Mesodermal cell (in vitro differentiated cells): ENCODE measurements at regions not wholly inside any gene's neighbourhood (a gene's known extent, or its start where the extent isn't known, plus 50 kb on each side); places are given as distances from the start of the nearest gene placed in this dataset.
"Not testable (repeated sequence)": the region's sequence is repeated elsewhere in the genome, so short reads cannot be mapped to it uniquely, and the experiment has no call there.

Source experiments
- H3K27ac ChIP-seq: 2 replicates; pipeline ENCODE4 v1.7.0; 2013; ENCODE audit warnings: mild to moderate bottlenecking, low read depth, low read length, moderate library complexity; ENCODE audit not compliant: severe bottlenecking
- H3K36me3 ChIP-seq: 2 replicates; pipeline ENCODE4 v1.7.1; 2013; ENCODE audit warnings: mild to moderate bottlenecking, low read length, moderate library complexity; ENCODE audit not compliant: control insufficient read depth, insufficient read depth
- H3K4me1 ChIP-seq: one replicate; pipeline ENCODE4 v1.7.1; 2013; ENCODE audit warnings: mild to moderate bottlenecking, low read length; ENCODE audit not compliant: insufficient read depth, control insufficient read depth, poor library complexity, severe bottlenecking
- H3K4me3 ChIP-seq: 2 replicates; pipeline ENCODE4 v1.7.0; 2013; ENCODE audit warnings: low read length, control low read depth, mild to moderate bottlenecking; ENCODE audit not compliant: insufficient read depth, poor library complexity, severe bottlenecking; ENCODE audit errors: extremely low read depth
- H3K9me3 ChIP-seq: 2 replicates; pipeline ENCODE4 v1.7.1; 2013; ENCODE audit warnings: mild to moderate bottlenecking, low read length, moderate library complexity; ENCODE audit not compliant: control insufficient read depth
- WGBS, 2 experiments: methylation state at CpG; one replicate each; pipeline ENCODE4 v1.1.5; 2013; ENCODE audit warnings: missing lambda C conversion rate in 2 of 2; ENCODE audit not compliant: insufficient coverage in 2 of 2; 5-methylcytosine and 5-hydroxymethylcytosine counted together

- peaks cover 11% of the 10 kb centered on the region for H3K9me3 ChIP-seq
- H3K4me3 ChIP-seq, H3K4me1 ChIP-seq, H3K36me3 ChIP-seq, H3K27ac ChIP-seq: not testable (repeated sequence)
- WGBS, 2 experiments, result 90 to 92% methylated on average over 26 to 44 of the region's 80 CpGs
Observed at GRCh38 chr22:10699301-10700097, 4828.5 kb upstream of the OR11H1 start.

- not testable (repeated sequence) for H3K4me1 ChIP-seq, H3K27ac ChIP-seq, H3K36me3 ChIP-seq, H3K4me3 ChIP-seq
- WGBS, 2 experiments, result no CpG with 5 or more reads among the region's 3 CpGs
- H3K9me3 ChIP-seq, result peaks cover 20% of the 10 kb centered on the region
Observed at GRCh38 chr22:10708175-10708574, 4819.8 kb upstream of the OR11H1 start.

GRCh38 chr22:10710923-10711322 lies 4817.1 kb upstream of the OR11H1 start:
- not testable (repeated sequence) for H3K4me3 ChIP-seq, H3K36me3 ChIP-seq

GRCh38 chr22:10722804-10723203 lies 4805.2 kb upstream of the OR11H1 start:
- H3K27ac ChIP-seq, result not testable (repeated sequence)
- H3K9me3 ChIP-seq, result peaks cover 71% of the 10 kb centered on the region

More at GRCh38 chr22:10710923-10711322, 4817.1 kb upstream of the OR11H1 start:
- peaks cover 41% of the 10 kb centered on the region for H3K9me3 ChIP-seq
- not testable (repeated sequence) for H3K4me1 ChIP-seq, H3K27ac ChIP-seq
- 60 to 63% methylated on average over 3 of the region's 4 CpGs for WGBS, 2 experiments

GRCh38 chr22:10723966-10724365 lies 4804.0 kb upstream of the OR11H1 start:
- not testable (repeated sequence) for H3K27ac ChIP-seq, H3K4me1 ChIP-seq, H3K4me3 ChIP-seq, H3K36me3 ChIP-seq
- peaks cover 75% of the 10 kb centered on the region for H3K9me3 ChIP-seq
- WGBS, 2 experiments, result 61 to 62% methylated on average over 8 of the region's 8 CpGs

More at GRCh38 chr22:10722804-10723203, 4805.2 kb upstream of the OR11H1 start:
- not testable (repeated sequence) for H3K4me3 ChIP-seq, H3K36me3 ChIP-seq, H3K4me1 ChIP-seq
- 53 to 60% methylated on average over 9 of the region's 9 CpGs for WGBS, 2 experiments

GRCh38 chr22:10727393-10727792 lies 4800.6 kb upstream of the OR11H1 start:
- WGBS, 2 experiments, result 62% methylated on average over 10 of the region's 10 CpGs
- H3K9me3 ChIP-seq, result peaks cover 75% of the 10 kb centered on the region
- H3K27ac ChIP-seq, result no peak overlapping the region
- no peaks in the 10 kb centered on the region for H3K4me1 ChIP-seq
- no peak overlapping the region for H3K4me3 ChIP-seq
- no peaks in the 10 kb centered on the region for H3K36me3 ChIP-seq

GRCh38 chr22:10729979-10730378 lies 4798.0 kb upstream of the OR11H1 start:
- not testable (repeated sequence) for H3K36me3 ChIP-seq, H3K4me3 ChIP-seq, H3K4me1 ChIP-seq, H3K27ac ChIP-seq
- WGBS, 2 experiments, result 42 to 45% methylated on average over 5 of the region's 5 CpGs
- H3K9me3 ChIP-seq, result peaks cover 72% of the 10 kb centered on the region

- 78 to 81% methylated on average over 3 to 4 of the region's 4 CpGs for WGBS, 2 experiments
- H3K36me3 ChIP-seq, H3K4me1 ChIP-seq, H3K4me3 ChIP-seq, H3K27ac ChIP-seq: not testable (repeated sequence)
- H3K9me3 ChIP-seq, result peaks cover 73% of the 10 kb centered on the region
Observed at GRCh38 chr22:10730706-10731105, 4797.3 kb upstream of the OR11H1 start.

GRCh38 chr22:10731246-10731974 lies 4796.6 kb upstream of the OR11H1 start:
- H3K4me1 ChIP-seq, H3K36me3 ChIP-seq, H3K4me3 ChIP-seq, H3K27ac ChIP-seq: not testable (repeated sequence)
- 54 to 61% methylated on average over 7 to 8 of the region's 9 CpGs for WGBS, 2 experiments
- H3K9me3 ChIP-seq, result peaks cover 72% of the 10 kb centered on the region

GRCh38 chr22:10735075-10735474 lies 4792.9 kb upstream of the OR11H1 start:
- H3K4me3 ChIP-seq, H3K4me1 ChIP-seq, H3K27ac ChIP-seq, H3K36me3 ChIP-seq: not testable (repeated sequence)
- peaks cover 53% of the 10 kb centered on the region for H3K9me3 ChIP-seq
- 65% methylated on average over 2 of the region's 2 CpGs; no CpG with 5 or more reads in 1 of the 2 experiments for WGBS, 2 experiments

- H3K4me3 ChIP-seq, H3K36me3 ChIP-seq, H3K27ac ChIP-seq, H3K4me1 ChIP-seq: not testable (repeated sequence)
- H3K9me3 ChIP-seq, result peaks cover 49% of the 10 kb centered on the region
- WGBS, 2 experiments, result no CpG with 5 or more reads among the region's 2 CpGs
Observed at GRCh38 chr22:10736879-10737278, 4791.1 kb upstream of the OR11H1 start.
